ENCODE measurements at regions not wholly inside any gene's neighbourhood (a gene's known extent, or its start where the extent isn't known, plus 50 kb on each side); places are given as distances from the start of the nearest gene placed in this dataset.
A peak's percentile ranks its signal among the peaks of the same experiment; 100 is the strongest.
"Not testable (repeated sequence)": the region's sequence is repeated elsewhere in the genome, so short reads cannot be mapped to it uniquely, and the experiment has no call there.

DNA sequence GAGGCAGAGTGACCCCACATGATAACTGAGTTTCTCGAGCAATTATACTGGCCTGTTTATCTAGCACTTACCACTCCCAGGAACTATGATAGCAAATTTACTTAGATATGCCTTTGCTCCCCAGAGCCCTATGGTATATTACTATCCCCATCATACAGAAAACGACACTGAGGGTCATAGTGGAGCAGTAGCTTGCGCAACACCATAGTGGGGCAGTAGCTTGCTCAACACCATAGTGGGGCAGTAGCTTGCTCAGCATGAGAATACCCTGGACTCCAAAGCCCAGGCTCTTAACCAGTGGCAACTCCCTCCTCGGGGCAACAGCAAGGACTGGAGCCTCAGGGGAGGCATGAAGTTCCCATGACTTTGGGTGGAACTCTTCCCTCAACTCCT is 211.9 kb downstream of the NPHP4 start:
- H3K27ac Mint-ChIP-seq, result no peak overlapping the region
- H3K9me3 Mint-ChIP-seq, result peaks cover 0 to 5% (median 0%) of the 10 kb centered on the region in 9 donors
- no peaks in the 10 kb centered on the region for H3K4me1 Mint-ChIP-seq
- no peak for ATAC-seq
- DNase-seq, result no peak
- no peaks in the 10 kb centered on the region for H3K36me3 Mint-ChIP-seq
- H3K4me3 Mint-ChIP-seq, result no peak overlapping the region
- H3K27me3 Mint-ChIP-seq, result peaks cover 0 to 9% (median 6%) of the 10 kb centered on the region in 5 donors
- POLR2A ChIA-PET, result no interaction called here

DNA sequence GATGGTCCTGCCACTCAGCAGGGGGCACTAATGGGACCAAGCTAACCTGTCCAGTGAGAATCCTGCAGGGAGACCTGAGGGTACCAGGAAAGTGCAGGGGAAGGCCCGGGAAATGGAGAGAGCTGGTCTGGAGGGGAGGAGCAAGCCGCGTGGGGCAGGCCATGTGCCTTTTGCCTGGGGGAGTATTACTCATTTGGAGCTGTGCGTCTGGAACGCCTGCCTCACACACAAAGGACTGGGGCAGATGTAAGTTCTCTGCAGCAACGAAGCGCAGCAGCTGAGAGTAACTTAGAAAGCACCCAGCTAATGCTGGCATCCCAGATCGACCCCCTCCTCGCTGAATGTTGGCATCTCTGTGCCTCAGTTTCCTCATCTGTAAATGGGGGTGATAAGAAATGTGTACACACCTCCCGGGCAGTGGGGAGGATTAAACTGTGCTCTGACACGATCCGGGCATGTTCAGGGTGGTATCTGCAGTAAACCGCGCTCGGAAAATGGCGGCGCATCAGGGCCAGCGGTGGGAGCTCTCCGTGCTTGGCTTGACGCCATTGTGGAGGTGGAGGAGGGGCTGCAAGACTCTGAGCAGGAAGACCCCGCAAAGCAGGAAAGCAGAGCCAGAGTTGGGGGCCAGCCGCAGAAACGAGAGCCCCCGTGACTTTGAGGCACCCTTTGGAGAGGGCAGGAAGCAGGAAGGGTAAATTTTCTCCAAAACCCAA is 212.5 kb downstream of the NPHP4 start:
- ATAC-seq (no peak), DNase-seq (no peak)
- Mint-ChIP-seq H3K9me3 (peaks cover 0 to 5% (median 0%) of the 10 kb centered on the region in 9 donors), H3K27ac (no peak overlapping the region), H3K36me3 (no peaks in the 10 kb centered on the region), H3K27me3 (peaks cover 0 to 6% (median under 1%) of the 10 kb centered on the region in 5 donors), H3K4me3 (no peak overlapping the region), H3K4me1 (no peaks in the 10 kb centered on the region)
- POLR2A ChIA-PET, result no interaction called here

DNA sequence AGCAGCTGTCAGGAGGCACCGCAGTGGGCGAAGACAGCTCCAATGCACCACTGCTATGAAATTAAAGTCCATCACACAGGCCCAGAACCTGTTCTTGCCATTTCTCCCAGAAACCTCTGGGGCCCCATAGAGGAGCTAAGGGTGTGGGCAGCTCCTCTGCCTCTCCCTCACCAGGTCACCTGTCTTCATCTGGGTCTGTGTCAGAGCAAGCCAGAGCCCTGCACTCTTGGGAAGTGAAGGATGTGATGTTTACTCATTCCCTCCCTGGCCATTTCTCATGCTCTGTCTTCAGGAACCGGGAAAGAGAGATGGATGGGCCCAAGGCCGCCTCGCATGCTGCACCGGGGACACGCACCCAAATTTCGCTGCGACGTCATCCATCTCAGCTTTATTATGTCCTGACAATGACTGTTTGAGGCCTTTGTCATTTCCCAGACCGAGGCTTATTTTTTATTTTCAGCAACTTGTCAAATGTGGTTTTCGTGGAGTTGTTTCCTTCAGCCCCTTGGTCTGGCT is 216.1 kb downstream of the NPHP4 start:
- no peak overlapping the region for H3K4me3 Mint-ChIP-seq
- POLR2A ChIA-PET, result no interaction called here
- DNase-seq (no peak), ATAC-seq (no peak)
- no peaks in the 10 kb centered on the region for H3K36me3 Mint-ChIP-seq
- peaks cover 0 to 8% (median 4%) of the 10 kb centered on the region in 5 donors for H3K27me3 Mint-ChIP-seq
- H3K27ac Mint-ChIP-seq, result no peak overlapping the region
- H3K4me1 Mint-ChIP-seq, result peaks cover 0 to 2% (median 2%) of the 10 kb centered on the region in 4 donors
- H3K9me3 Mint-ChIP-seq, result peaks cover 0 to 5% (median 0%) of the 10 kb centered on the region in 9 donors

DNA sequence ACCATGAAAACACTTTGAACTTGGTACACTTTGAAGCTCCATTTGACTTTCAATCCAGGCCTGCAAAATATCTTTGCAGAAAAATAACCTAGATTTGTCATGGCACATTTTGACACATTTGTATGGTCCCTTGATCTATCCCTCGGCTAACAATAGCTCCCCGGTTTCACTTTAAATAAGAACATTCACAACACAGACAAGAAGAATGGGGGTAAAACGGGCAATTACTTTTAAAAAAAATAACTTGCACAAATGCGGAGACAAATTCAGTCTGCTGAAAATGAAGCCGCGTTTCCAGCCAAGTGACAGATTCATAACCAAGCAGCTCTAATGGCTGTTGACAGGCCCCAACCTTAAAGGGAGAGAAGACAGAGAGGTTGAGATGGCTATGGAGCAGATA is 218.2 kb downstream of the NPHP4 start:
- H3K27ac Mint-ChIP-seq, result no peak overlapping the region
- peaks cover 2 to 8% (median 7%) of the 10 kb centered on the region in 4 donors for H3K4me1 Mint-ChIP-seq
- peaks cover 0 to 5% (median 0%) of the 10 kb centered on the region in 9 donors for H3K9me3 Mint-ChIP-seq
- POLR2A ChIA-PET, result no interaction called here
- no peak for ATAC-seq
- no peaks in the 10 kb centered on the region for H3K36me3 Mint-ChIP-seq
- no peak overlapping the region for H3K4me3 Mint-ChIP-seq
- no peak for DNase-seq
- H3K27me3 Mint-ChIP-seq, result peaks cover 5 to 22% (median 7%) of the 10 kb centered on the region in 5 donors

DNA sequence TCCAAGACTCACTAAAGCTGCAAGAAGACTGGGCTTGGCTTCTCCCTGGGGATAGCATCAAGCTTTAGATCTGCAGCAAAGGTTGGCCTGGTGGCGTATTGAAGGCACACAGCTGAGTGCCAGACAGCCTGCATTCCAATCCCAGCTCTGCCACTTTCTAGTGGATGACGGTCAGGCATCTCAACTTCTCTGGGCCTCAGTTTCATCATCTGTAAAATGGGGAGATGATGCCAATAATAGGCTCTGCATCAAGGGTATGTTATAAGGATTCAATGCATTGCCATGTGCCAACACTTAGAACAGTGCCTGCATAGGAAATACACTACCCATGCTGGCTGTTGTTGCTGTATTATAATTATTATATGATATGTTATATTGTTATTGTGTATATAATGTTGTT is 220.4 kb downstream of the NPHP4 start:
- Mint-ChIP-seq H3K27ac (no peak overlapping the region), H3K9me3 (no peaks in the 10 kb centered on the region), H3K36me3 (no peaks in the 10 kb centered on the region), H3K4me3 (no peak overlapping the region), H3K4me1 (peaks cover 4 to 8% (median 7%) of the 10 kb centered on the region in 4 donors), H3K27me3 (peaks cover 12 to 45% (median 22%) of the 10 kb centered on the region in 5 donors)
- DNase-seq (no peak), ATAC-seq (no peak)
- POLR2A ChIA-PET, result no interaction called here

DNA sequence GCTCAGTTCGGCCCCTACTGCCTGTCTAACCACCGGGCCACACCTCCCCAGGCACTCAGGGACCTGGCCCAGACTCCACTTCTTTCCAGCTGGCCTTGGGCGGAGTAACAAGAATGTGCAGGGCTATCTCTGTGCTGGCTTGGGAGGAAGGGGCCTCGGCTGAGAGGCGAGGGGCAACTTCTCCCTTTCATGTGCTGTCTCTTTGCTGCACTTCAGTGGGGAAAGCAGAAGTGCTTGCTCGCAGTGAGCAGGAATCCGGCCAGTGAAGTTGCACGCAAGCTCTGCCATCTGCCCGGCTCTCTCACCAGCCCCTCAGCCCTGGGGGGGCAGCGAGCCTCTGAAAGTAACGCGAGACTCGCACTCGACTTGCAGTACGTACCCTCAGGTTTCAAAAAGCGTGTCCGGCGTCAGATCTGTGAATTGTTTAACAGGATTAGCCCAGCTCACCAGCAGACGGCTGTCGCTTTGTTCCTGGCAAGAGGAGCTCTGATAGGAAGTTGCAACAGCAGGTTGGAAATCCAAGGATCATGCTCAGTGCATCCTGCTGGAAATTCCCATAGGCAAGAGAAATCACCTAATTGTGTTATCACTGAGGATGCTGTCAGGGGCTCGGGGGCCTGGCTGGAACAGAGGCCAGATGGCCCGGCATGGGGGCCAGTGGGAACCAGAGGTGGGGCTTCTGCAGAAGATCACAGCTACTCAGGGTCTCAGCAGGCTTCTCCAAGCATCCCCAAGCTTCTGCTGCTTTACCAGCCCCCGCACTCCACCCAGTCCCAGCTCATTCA is 221.1 kb downstream of the NPHP4 start:
- Mint-ChIP-seq H3K4me3 (peak overlapping the region in 1 of 10 donors; percentile 7), H3K4me1 (peaks cover 4 to 8% (median 7%) of the 10 kb centered on the region in 4 donors), H3K36me3 (no peaks in the 10 kb centered on the region), H3K27me3 (peaks cover 13 to 51% (median 26%) of the 10 kb centered on the region in 5 donors), H3K27ac (no peak overlapping the region), H3K9me3 (no peaks in the 10 kb centered on the region)
- ATAC-seq, result no peak
- POLR2A ChIA-PET, result no interaction called here
- DNase-seq, result no peak

DNA sequence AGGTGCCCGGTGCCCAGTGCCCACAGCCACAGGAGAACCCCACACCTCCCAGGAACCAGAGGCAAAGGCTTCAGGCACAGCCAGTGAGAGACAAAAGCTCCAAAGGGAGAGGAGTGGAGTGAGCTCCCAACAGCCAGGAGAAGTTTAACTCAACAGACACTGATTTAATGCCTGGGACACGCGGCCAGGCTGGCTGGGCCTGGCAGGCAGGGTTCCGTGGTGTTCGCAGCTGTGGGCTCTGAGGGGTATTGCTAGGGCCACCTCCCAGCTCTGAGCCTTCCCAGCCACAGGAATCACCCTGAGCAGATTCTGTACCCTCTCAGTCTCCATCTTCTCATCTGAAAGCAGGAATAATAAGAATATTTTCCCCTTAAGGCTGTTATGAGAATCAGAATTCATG is 222.5 kb downstream of the NPHP4 start:
- peaks cover 4 to 8% (median 7%) of the 10 kb centered on the region in 4 donors for H3K4me1 Mint-ChIP-seq
- H3K9me3 Mint-ChIP-seq, result peaks cover 0 to 2% (median 0%) of the 10 kb centered on the region in 9 donors
- no peak overlapping the region for H3K27ac Mint-ChIP-seq

DNA sequence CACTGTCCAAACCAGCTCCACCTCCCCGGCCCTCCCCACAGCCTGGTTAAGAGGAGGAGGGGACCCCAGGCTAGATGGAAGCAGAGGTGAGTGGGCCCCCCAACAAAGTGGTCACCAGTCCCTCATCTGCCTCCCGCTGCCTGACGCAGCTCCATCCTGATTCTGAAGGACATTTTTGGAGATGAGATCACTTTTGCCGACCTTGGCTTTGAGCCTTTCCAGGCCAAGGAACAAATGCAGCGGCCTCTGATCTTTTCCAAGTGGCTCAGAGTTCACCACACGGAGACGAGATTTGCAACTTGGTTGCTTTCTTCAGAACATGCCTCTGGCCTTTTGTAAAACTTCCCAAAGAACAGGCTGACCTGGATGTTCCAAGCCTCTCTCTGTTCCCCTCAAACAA is 223.1 kb downstream of the NPHP4 start:
- no peaks in the 10 kb centered on the region for H3K36me3 Mint-ChIP-seq
- H3K27ac Mint-ChIP-seq, result no peak overlapping the region
- peaks cover 23 to 71% (median 39%) of the 10 kb centered on the region in 5 donors for H3K27me3 Mint-ChIP-seq
- peaks cover 0 to 7% (median 0%) of the 10 kb centered on the region in 9 donors for H3K9me3 Mint-ChIP-seq
- H3K4me1 Mint-ChIP-seq, result peaks cover 4 to 8% (median 7%) of the 10 kb centered on the region in 4 donors
- DNase-seq (no peak), ATAC-seq (no peak)
- H3K4me3 Mint-ChIP-seq, result no peak overlapping the region
- POLR2A ChIA-PET, result no interaction called here

More for the DNA sequence above, 222.5 kb downstream of the NPHP4 start:
- Mint-ChIP-seq H3K36me3 (no peaks in the 10 kb centered on the region), H3K27me3 (peaks cover 18 to 65% (median 36%) of the 10 kb centered on the region in 5 donors), H3K4me3 (no peak overlapping the region)
- POLR2A ChIA-PET, result no interaction called here
- DNase-seq, result no peak
- no peak for ATAC-seq

DNA sequence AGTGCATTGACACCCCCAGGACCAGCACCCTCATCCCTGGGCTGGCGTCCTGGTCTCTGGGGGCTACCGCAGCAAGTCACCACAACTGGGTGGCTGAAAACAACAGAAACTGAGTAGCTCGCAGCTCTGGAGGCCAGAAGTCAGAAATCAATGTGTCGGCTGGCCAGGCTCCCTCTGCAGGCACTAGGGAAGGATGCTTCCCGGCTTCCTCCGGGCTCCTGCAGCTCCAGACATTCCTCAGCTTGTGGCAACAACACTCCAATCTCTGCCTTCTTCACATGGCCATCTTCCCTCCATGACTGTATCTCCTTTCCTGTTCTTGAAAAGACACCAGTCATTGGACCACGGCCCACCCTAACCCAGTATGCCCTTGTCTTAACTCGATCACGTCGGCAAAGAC is 224.2 kb downstream of the NPHP4 start:
- H3K27me3 Mint-ChIP-seq, result peaks cover 26 to 80% (median 44%) of the 10 kb centered on the region in 5 donors
- peak overlapping the region in 1 of 10 donors; percentile 74 for H3K27ac Mint-ChIP-seq
- no peak for ATAC-seq
- POLR2A ChIA-PET, result no interaction called here
- H3K4me1 Mint-ChIP-seq, result peaks cover 4 to 8% (median 7%) of the 10 kb centered on the region in 4 donors
- H3K36me3 Mint-ChIP-seq, result peaks cover 0 to 7% (median 0%) of the 10 kb centered on the region in 3 donors
- H3K9me3 Mint-ChIP-seq, result peaks cover 0 to 18% (median 8%) of the 10 kb centered on the region in 9 donors
- no peak overlapping the region for H3K4me3 Mint-ChIP-seq
- no peak for DNase-seq

DNA sequence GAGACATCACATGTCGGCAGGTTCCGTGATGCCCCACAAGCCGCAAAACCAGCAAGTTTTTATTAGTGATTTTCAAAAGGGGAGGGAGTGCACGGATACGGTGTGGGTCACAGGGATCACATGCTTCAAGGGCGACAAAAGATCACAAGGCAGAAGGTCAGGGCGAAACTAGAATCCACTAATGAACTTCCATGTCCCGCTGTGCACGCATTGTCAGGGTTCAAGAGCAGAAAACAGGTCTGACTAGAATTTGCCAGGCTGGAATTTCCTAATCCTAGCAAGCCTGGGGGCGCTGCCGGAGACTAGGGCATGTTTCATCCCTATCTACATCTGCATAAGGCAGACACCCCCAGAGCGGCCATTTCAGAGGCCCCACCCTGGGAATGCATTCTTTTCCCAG is 225.2 kb downstream of the NPHP4 start:
- H3K4me3 Mint-ChIP-seq, ATAC-seq, POLR2A ChIA-PET, H3K4me1 Mint-ChIP-seq, H3K36me3 Mint-ChIP-seq, H3K27ac Mint-ChIP-seq, DNase-seq: not testable (repeated sequence)
- peaks cover 0 to 18% (median 8%) of the 10 kb centered on the region in 9 donors for H3K9me3 Mint-ChIP-seq
- peaks cover 26 to 80% (median 44%) of the 10 kb centered on the region in 5 donors for H3K27me3 Mint-ChIP-seq

DNA sequence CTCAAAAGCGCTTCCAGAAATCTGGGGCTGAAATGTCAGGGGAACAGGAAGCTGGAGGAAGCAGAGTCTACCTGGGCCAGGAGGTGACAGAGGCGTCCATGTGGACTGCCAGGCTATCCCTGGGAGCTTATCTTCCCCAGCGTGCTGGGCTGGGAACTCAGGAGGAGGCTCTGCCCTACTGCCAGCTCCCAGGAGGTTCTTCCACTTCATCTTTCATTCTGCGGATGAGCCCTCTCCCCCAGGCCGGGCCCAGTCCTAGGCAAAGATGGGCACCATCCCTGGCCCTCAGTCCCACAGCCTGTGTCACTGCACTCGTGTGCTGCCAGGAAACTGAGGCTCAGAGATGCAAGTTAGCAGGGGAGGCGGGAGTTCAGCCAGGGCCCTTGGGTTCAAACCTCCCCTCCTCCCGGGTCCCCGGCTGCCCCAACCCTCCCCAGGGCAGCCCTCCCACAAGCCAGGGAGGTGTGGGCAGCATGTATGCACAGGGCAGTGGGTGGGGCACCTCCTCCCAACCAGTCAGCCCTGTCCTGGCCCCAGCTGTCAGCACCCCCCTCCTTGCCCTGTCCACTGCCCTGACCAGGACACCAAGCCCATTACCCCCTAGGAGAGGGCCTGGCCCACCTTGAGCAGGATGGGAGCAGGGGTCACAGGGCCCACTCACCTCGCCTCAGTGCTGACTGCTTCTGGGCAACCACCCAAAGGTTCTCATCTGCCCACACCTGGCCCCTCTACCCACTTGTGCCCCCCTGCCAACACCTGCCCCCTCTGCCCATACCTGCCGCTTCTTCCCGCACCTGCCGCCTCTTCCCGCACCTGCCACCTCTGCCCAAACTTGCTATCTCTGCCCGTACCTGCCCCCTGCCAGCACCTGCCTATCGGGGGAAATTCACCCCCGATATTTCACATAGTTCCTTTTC is 226.0 kb downstream of the NPHP4 start:
- Mint-ChIP-seq H3K4me3 (peak overlapping the region in 1 of 10 donors; percentile 31), H3K4me1 (peaks cover 4 to 8% (median 7%) of the 10 kb centered on the region in 4 donors), H3K27ac (peak overlapping the region in 1 of 10 donors; percentile 18), H3K9me3 (peaks cover 0 to 18% (median 8%) of the 10 kb centered on the region in 9 donors), H3K27me3 (peaks cover 23 to 74% (median 44%) of the 10 kb centered on the region in 5 donors), H3K36me3 (peaks cover 0 to 7% (median 0%) of the 10 kb centered on the region in 3 donors)
- no peak for ATAC-seq
- POLR2A ChIA-PET, result no interaction called here
- no peak for DNase-seq

DNA sequence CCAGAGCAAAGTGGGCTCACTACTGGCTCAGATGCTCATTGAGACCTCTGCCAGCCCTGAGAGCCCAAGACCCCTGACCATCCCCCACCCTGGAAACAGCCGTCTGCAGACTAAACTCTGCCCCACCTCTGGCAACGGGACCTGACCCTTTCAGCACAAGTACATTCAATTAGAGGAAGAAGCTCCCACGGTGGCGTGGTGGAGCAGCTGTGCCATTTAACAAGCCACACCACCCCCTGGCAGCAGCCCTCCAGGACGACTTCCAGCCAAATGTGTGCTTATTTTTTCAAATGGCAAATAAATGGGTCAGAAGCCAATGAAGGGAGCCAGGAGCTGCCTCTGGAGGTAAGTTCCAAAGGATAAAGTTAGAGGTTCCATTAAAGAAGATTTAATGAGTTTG is 226.7 kb downstream of the NPHP4 start:
- Mint-ChIP-seq H3K36me3 (peaks cover 0 to 7% (median 0%) of the 10 kb centered on the region in 3 donors), H3K27ac (no peak overlapping the region), H3K4me3 (no peak overlapping the region), H3K9me3 (peaks cover 0 to 18% (median 10%) of the 10 kb centered on the region in 9 donors), H3K4me1 (peaks cover 0 to 2% (median under 1%) of the 10 kb centered on the region in 4 donors), H3K27me3 (peaks cover 23 to 66% (median 40%) of the 10 kb centered on the region in 5 donors)
- ATAC-seq (no peak), DNase-seq (no peak)
- POLR2A ChIA-PET, result no interaction called here

Data from naive thymus-derived CD8-positive, alpha-beta T cell (primary cell).